Lower lobe of right lung (tissue), 2 donors: ENCODE measurements at regions not wholly inside any gene's neighbourhood (a gene's known extent, or its start where the extent isn't known, plus 50 kb on each side); places are given as distances from the start of the nearest gene placed in this dataset.

Experiments used
- ATAC-seq, 2 donors: fragments of 200-7000 bp; cut with Tn5 transposase; one replicate each; pipeline ENCODE4 v1.9.1; 2020 to 2022; ENCODE audit warnings: mild to moderate bottlenecking in 2 of 2, moderate library complexity in 2 of 2
- DNase-seq: peaks from one replicate; pipeline ENCODE4 v3.0.0-alpha.2; 2020
- H3K27ac ChIP-seq: fragments of 200-600 bp; one replicate; pipeline ENCODE4 v1.8.0; 2022
- H3K27me3 ChIP-seq: fragments of 200-600 bp; one replicate; pipeline ENCODE4 v1.8.0; 2022; ENCODE audit warnings: low read depth
- H3K36me3 ChIP-seq: fragments of 200-600 bp; one replicate; pipeline ENCODE4 v1.8.0; 2022; ENCODE audit warnings: mild to moderate bottlenecking
- H3K4me1 ChIP-seq: fragments of 200-600 bp; one replicate; pipeline ENCODE4 v1.8.0; 2022
- H3K4me3 ChIP-seq: fragments of 200-600 bp; one replicate; pipeline ENCODE4 v1.8.0; 2022; ENCODE audit warnings: mild to moderate bottlenecking
- H3K9me3 ChIP-seq: fragments of 200-600 bp; one replicate; pipeline ENCODE4 v1.8.0; 2022
- intact Hi-C: fragments of 100-400 bp; cut with DNase I; formaldehyde crosslinking; loops from one replicate; pipeline ENCODE4 v1.11.0; 2022
- TF ChIP-seq, protein P1 (sequence below): fragments of 200-600 bp; IDR thresholded peaks from one replicate; pipeline ENCODE4 v1.8.0; 2022; ENCODE audit warnings: antibody characterized with exemption, mild to moderate bottlenecking
- donor health status: DM: no; HTN: yes; CAD: no; lungs with severe emphysema.

GRCh38 chr6:26175428-26176181 lies 88.4 kb downstream of the HFE start:
- ATAC-seq: no peak
- Histone ChIP-seq H3K4me3 (no peak overlapping the region), H3K4me1 (peaks cover 20% of the 10 kb centered on the region), H3K9me3 (no peaks in the 10 kb centered on the region), H3K27ac (no peak overlapping the region), H3K27me3 (no peaks in the 10 kb centered on the region), H3K36me3 (no peaks in the 10 kb centered on the region)
- intact Hi-C loops: no loop called here
- DNase-seq: no peak
- TF ChIP-seq, protein P1, sequence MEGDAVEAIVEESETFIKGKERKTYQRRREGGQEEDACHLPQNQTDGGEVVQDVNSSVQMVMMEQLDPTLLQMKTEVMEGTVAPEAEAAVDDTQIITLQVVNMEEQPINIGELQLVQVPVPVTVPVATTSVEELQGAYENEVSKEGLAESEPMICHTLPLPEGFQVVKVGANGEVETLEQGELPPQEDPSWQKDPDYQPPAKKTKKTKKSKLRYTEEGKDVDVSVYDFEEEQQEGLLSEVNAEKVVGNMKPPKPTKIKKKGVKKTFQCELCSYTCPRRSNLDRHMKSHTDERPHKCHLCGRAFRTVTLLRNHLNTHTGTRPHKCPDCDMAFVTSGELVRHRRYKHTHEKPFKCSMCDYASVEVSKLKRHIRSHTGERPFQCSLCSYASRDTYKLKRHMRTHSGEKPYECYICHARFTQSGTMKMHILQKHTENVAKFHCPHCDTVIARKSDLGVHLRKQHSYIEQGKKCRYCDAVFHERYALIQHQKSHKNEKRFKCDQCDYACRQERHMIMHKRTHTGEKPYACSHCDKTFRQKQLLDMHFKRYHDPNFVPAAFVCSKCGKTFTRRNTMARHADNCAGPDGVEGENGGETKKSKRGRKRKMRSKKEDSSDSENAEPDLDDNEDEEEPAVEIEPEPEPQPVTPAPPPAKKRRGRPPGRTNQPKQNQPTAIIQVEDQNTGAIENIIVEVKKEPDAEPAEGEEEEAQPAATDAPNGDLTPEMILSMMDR: peak; percentile 70

DNA sequence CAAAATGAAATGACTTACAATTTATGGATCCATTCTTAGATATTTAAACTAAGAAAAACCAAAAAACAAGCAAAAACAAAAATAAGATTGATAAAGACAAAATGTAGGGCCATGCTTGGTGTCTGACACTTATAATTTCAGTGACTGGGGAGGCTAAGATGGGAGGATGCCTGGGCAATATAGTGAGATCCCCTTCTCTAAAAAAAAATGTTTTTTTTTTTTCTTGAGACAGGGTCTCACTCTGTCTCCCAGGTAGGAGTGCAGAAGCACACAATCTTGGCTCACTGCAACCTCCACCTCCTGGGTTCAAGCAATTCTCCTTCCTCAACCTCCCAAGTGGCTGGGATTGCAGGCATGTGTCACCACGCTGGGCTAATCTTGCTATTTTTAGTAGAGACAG lies 92.4 kb downstream of the HFE start:
- TF ChIP-seq, protein P1: no peak
- no peaks in the 10 kb centered on the region for H3K27me3 ChIP-seq
- H3K4me3 ChIP-seq: no peak overlapping the region
- intact Hi-C loops: no loop called here
- no peak for ATAC-seq
- no peak overlapping the region for H3K27ac ChIP-seq
- no peaks in the 10 kb centered on the region for H3K36me3 ChIP-seq
- peaks cover 5% of the 10 kb centered on the region for H3K4me1 ChIP-seq
- no peak for DNase-seq
- no peaks in the 10 kb centered on the region for H3K9me3 ChIP-seq

- no peak overlapping the region for H3K27ac ChIP-seq
- H3K36me3 ChIP-seq: no peaks in the 10 kb centered on the region
- DNase-seq (no peak), ATAC-seq (no peak)
- H3K9me3 ChIP-seq: no peaks in the 10 kb centered on the region
- TF ChIP-seq, protein P1: no peak
- intact Hi-C loops: no loop called here
- H3K4me1 ChIP-seq: peaks cover 4% of the 10 kb centered on the region
- H3K27me3 ChIP-seq: no peaks in the 10 kb centered on the region
- H3K4me3 ChIP-seq: no peak overlapping the region
Observed at GRCh38 chr6:26180346-26180745, 93.1 kb downstream of the HFE start.

DNA sequence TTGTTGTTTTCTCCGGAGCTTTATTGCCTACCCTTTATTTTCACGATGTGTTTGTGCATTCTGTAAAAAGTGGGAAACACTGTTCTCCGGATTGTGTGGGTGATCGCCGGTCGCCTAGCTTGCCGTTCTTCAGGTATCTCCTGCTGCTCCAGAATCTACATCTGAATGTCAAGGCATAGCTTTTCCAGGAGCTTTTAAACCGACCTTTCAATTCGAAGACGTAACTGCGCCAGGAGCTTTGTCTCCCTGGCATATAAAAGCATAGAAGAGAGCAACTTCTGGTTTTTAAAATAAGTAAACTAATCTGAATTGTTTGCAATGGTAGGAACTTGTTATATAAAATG lies 96.0 kb downstream of the HFE start:
- intact Hi-C loops: no loop called here
- peak; percentile 25 to 47 for ATAC-seq
- peaks cover 5% of the 10 kb centered on the region for H3K4me1 ChIP-seq
- H3K9me3 ChIP-seq: no peaks in the 10 kb centered on the region
- peaks cover 2% of the 10 kb centered on the region for H3K27me3 ChIP-seq
- peak overlapping the region; percentile 54 for H3K4me3 ChIP-seq
- no peak for DNase-seq
- TF ChIP-seq, protein P1: no peak
- H3K36me3 ChIP-seq: no peaks in the 10 kb centered on the region
- H3K27ac ChIP-seq: peak overlapping the region; percentile 77

- peaks cover 8% of the 10 kb centered on the region for H3K27me3 ChIP-seq
- H3K4me3 ChIP-seq: peak overlapping the region; percentile 54
- peaks cover 6% of the 10 kb centered on the region for H3K4me1 ChIP-seq
- peak; percentile 72 for DNase-seq
- intact Hi-C loops: no loop called here
- TF ChIP-seq, protein P1: no peak
- H3K9me3 ChIP-seq: no peaks in the 10 kb centered on the region
- ATAC-seq: peak; percentile 92 to 96
- no peaks in the 10 kb centered on the region for H3K36me3 ChIP-seq
- peak overlapping the region; percentile 77 for H3K27ac ChIP-seq
Observed at GRCh38 chr6:26183581-26184366, 96.5 kb downstream of the HFE start.
